ENCODE measurements at regions not wholly inside any gene's neighbourhood (a gene's known extent, or its start where the extent isn't known, plus 50 kb on each side); places are given as distances from the start of the nearest gene placed in this dataset.

DNA sequence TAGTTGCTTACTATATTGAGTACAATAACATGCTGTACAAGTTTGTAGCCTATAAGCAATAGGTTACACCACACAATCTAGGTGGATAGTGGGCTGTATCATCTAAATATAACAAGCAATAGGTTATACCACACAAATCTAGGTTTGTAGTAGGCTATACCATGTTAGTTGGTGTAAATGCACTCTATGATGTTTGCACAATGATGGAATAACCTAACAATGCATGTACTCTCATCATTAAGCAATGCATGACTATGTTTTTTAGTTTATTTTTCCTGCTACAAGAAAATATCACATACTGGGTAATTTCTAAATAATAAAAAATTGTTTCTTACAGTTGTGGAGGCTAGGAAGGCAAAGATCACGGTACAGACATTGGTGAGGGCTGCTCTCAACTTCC is 262.5 kb downstream of the SLITRK6 start:
- H3K36me3 Mint-ChIP-seq (ENCODE audit: low read depth, unreplicated experiment): no peaks in the 10 kb centered on the region
- no peaks in the 10 kb centered on the region for H3K4me1 ChIP-seq (ENCODE audit: insufficient read depth, low read length)
- no peak overlapping the region for H3K4me3 ChIP-seq (ENCODE audit: insufficient read depth, low read depth, low read length)
- no peak overlapping the region for H3K9ac ChIP-seq (ENCODE audit: low read length)
- no peaks in the 10 kb centered on the region for H4K20me1 ChIP-seq (ENCODE audit: insufficient read depth, low read length)
- H3K79me2 ChIP-seq (ENCODE audit: insufficient read depth, low read length): no peaks in the 10 kb centered on the region
- H3K27ac Mint-ChIP-seq (ENCODE audit: unreplicated experiment): no peak overlapping the region
- no peaks in the 10 kb centered on the region for H3K27me3 Mint-ChIP-seq (ENCODE audit: low read depth, unreplicated experiment)
- DNase-seq (ENCODE audit: low read depth) (no peak), FAIRE-seq (no peak)
- H3K4me3 Mint-ChIP-seq (ENCODE audit: unreplicated experiment): no peak overlapping the region
- no peak overlapping the region for H3K4me2 ChIP-seq (ENCODE audit: low read length)
- no peaks in the 10 kb centered on the region for H3K36me3 ChIP-seq (ENCODE audit: insufficient read depth, low read length)
- no peak overlapping the region for H3K27ac ChIP-seq (ENCODE audit: low read depth, low read length)
- no peaks in the 10 kb centered on the region for H3K9me3 Mint-ChIP-seq (ENCODE audit: unreplicated experiment)
- no peak overlapping the region for H2AFZ ChIP-seq (ENCODE audit: low read depth, low read length)
- H3K27me3 ChIP-seq (ENCODE audit: insufficient read depth, low read length): no peaks in the 10 kb centered on the region
- TF ChIP-seq CTCF (IDR thresholded peaks at IDR 0.05; ENCODE audit: insufficient read depth, low read depth, low read length) (no peak), EZH2 (IDR thresholded peaks at IDR 0.05; ENCODE audit: insufficient read depth, low read length) (no peak)
- H3K4me1 Mint-ChIP-seq (ENCODE audit: low read depth, unreplicated experiment): no peaks in the 10 kb centered on the region
- no peaks in the 10 kb centered on the region for H3K9me3 ChIP-seq (ENCODE audit: insufficient read depth, low read depth, low read length)

- Mint-ChIP-seq H3K27me3 (ENCODE audit: low read depth, unreplicated experiment) (no peaks in the 10 kb centered on the region), H3K9me3 (ENCODE audit: unreplicated experiment) (no peaks in the 10 kb centered on the region), H3K27ac (ENCODE audit: unreplicated experiment) (no peak overlapping the region), H3K36me3 (ENCODE audit: low read depth, unreplicated experiment) (no peaks in the 10 kb centered on the region), H3K4me1 (ENCODE audit: low read depth, unreplicated experiment) (no peaks in the 10 kb centered on the region), H3K4me3 (ENCODE audit: unreplicated experiment) (no peak overlapping the region)
- H2AFZ ChIP-seq (ENCODE audit: low read depth, low read length): no peak overlapping the region
- TF ChIP-seq EZH2 (IDR thresholded peaks at IDR 0.05; ENCODE audit: insufficient read depth, low read length) (no peak), CTCF (IDR thresholded peaks at IDR 0.05; ENCODE audit: insufficient read depth, low read depth, low read length) (no peak)
- FAIRE-seq: no peak
- H3K27me3 ChIP-seq (ENCODE audit: insufficient read depth, low read length): no peaks in the 10 kb centered on the region
- no peaks in the 10 kb centered on the region for H3K4me1 ChIP-seq (ENCODE audit: insufficient read depth, low read length)
- no peak for DNase-seq (ENCODE audit: low read depth)
- H3K27ac ChIP-seq (ENCODE audit: low read depth, low read length): no peak overlapping the region
- no peak overlapping the region for H3K9ac ChIP-seq (ENCODE audit: low read length)
- H4K20me1 ChIP-seq (ENCODE audit: insufficient read depth, low read length): no peaks in the 10 kb centered on the region
- H3K4me2 ChIP-seq (ENCODE audit: low read length): no peak overlapping the region
- no peak overlapping the region for H3K4me3 ChIP-seq (ENCODE audit: insufficient read depth, low read depth, low read length)
- H3K9me3 ChIP-seq (ENCODE audit: insufficient read depth, low read depth, low read length): no peaks in the 10 kb centered on the region
- H3K79me2 ChIP-seq (ENCODE audit: insufficient read depth, low read length): no peaks in the 10 kb centered on the region
- no peaks in the 10 kb centered on the region for H3K36me3 ChIP-seq (ENCODE audit: insufficient read depth, low read length)
These were observed 263.7 kb downstream of the SLITRK6 start for GRCh38 chr13:85535316-85536084.

DNA sequence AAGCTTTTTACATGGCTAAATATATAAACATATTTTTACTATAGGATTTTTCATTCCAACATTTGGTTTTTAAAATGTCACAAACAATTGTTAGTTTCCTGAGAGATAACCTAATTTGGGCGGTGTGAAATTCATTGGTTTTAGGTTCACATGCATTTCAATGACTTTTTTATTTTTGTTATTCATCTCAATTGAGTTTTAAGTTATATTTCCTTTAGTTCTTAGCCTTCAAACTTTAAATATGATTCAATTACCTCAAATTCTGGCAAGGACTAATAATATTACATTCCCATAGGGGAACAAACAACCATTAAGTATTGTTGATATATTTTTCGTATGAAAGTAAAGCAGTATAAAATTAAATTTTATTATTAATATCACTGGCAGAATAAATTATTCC is 265.3 kb downstream of the SLITRK6 start:
- no peaks in the 10 kb centered on the region for H3K27me3 Mint-ChIP-seq (ENCODE audit: low read depth, unreplicated experiment)
- H3K4me2 ChIP-seq (ENCODE audit: low read length): no peak overlapping the region
- TF ChIP-seq CTCF (IDR thresholded peaks at IDR 0.05; ENCODE audit: insufficient read depth, low read depth, low read length): no peak
- no peak for TF ChIP-seq EZH2 (IDR thresholded peaks at IDR 0.05; ENCODE audit: insufficient read depth, low read length)
- H3K4me1 Mint-ChIP-seq (ENCODE audit: low read depth, unreplicated experiment): peaks cover 7% of the 10 kb centered on the region
- no peaks in the 10 kb centered on the region for H4K20me1 ChIP-seq (ENCODE audit: insufficient read depth, low read length)
- peaks cover 7% of the 10 kb centered on the region for H3K4me1 ChIP-seq (ENCODE audit: insufficient read depth, low read length)
- no peak for FAIRE-seq
- no peak overlapping the region for H3K27ac ChIP-seq (ENCODE audit: low read depth, low read length)
- H3K36me3 Mint-ChIP-seq (ENCODE audit: low read depth, unreplicated experiment): no peaks in the 10 kb centered on the region
- H3K4me3 ChIP-seq (ENCODE audit: insufficient read depth, low read depth, low read length): no peak overlapping the region
- no peak overlapping the region for H2AFZ ChIP-seq (ENCODE audit: low read depth, low read length)
- no peak overlapping the region for H3K4me3 Mint-ChIP-seq (ENCODE audit: unreplicated experiment)
- no peak overlapping the region for H3K27ac Mint-ChIP-seq (ENCODE audit: unreplicated experiment)
- no peaks in the 10 kb centered on the region for H3K9me3 Mint-ChIP-seq (ENCODE audit: unreplicated experiment)
- no peaks in the 10 kb centered on the region for H3K9me3 ChIP-seq (ENCODE audit: insufficient read depth, low read depth, low read length)
- H3K36me3 ChIP-seq (ENCODE audit: insufficient read depth, low read length): no peaks in the 10 kb centered on the region
- no peaks in the 10 kb centered on the region for H3K79me2 ChIP-seq (ENCODE audit: insufficient read depth, low read length)
- no peaks in the 10 kb centered on the region for H3K27me3 ChIP-seq (ENCODE audit: insufficient read depth, low read length)
- H3K9ac ChIP-seq (ENCODE audit: low read length): no peak overlapping the region
- DNase-seq (ENCODE audit: low read depth): no peak

Data from astrocyte (in vitro differentiated cells and primary cell).